Uterus (tissue), 3 donors: ENCODE measurements at regions not wholly inside any gene's neighbourhood (a gene's known extent, or its start where the extent isn't known, plus 50 kb on each side); places are given as distances from the start of the nearest gene placed in this dataset.

Experiments
- DNase-seq, 2 donors: peaks; one replicate each; pipeline ENCODE4 v3.0.0-alpha.2; 2019 to 2020
- H3K27ac ChIP-seq, 2 donors: fragments of 200-600 bp; sonication (generic); 1 replicate in 1 of 2; 2 replicates in 1 of 2; pipeline ENCODE4 v1.5.1; 2016 to 2018
- H3K27me3 ChIP-seq, 2 donors: fragments of 200-600 bp; sonication (generic); one replicate each; pipeline ENCODE4 v1.5.1; 2018 to 2019; ENCODE audit warnings: control low read depth in 1 of 2
- H3K36me3 ChIP-seq, 2 donors: fragments of 200-600 bp; sonication (generic); one replicate each; pipeline ENCODE4 v1.5.1; 2019; ENCODE audit warnings: control low read depth in 1 of 2
- H3K4me1 ChIP-seq, 2 donors: fragments of 200-600 bp; sonication (generic); one replicate each; pipeline ENCODE4 v1.5.1; 2018 to 2019; ENCODE audit warnings: control low read depth in 1 of 2
- H3K4me3 ChIP-seq, 2 donors: fragments of 200-600 bp; sonication (generic); 1 replicate in 1 of 2; 2 replicates in 1 of 2; pipeline ENCODE4 v1.5.1; 2018 to 2019; ENCODE audit warnings: mild to moderate bottlenecking in 1 of 2
- H3K9me3 ChIP-seq, 2 donors: fragments of 200-600 bp; sonication (generic); one replicate each; pipeline ENCODE4 v1.5.1; 2019; ENCODE audit warnings: control low read depth in 1 of 2
- CTCF ChIP-seq, 4 experiments: fragments of 200-600 bp in 2 of 4; fragments of 450-650 bp in 2 of 4; sonication (generic) in 2 of 4; IDR thresholded peaks; one replicate each; pipeline ENCODE4 v1.5.1; 2016 to 2019; ENCODE audit warnings: antibody characterized with exemption in 4 of 4, mild to moderate bottlenecking in 2 of 4, moderate library complexity in 1 of 4
- POLR2A ChIP-seq, 2 donors: fragments of 450-650 bp; IDR thresholded peaks; one replicate each; pipeline ENCODE4 v1.6.1; 2016; ENCODE audit warnings: antibody characterized with exemption in 2 of 2, mild to moderate bottlenecking in 1 of 2, moderate library complexity in 1 of 2
- intact Hi-C: fragments of 100-400 bp; cut with DNase I; formaldehyde crosslinking; loops from one replicate; pipeline ENCODE4 v1.15.1; 2023; ENCODE audit warnings: low total_unique reads
- donor health status: DM: yes; HTN: yes; CAD: no.

GRCh38 chr5:105783811-105784210, 1886.9 kb downstream of the EFNA5 start:
- no peaks in the 10 kb centered on the region for H3K9me3 ChIP-seq
- TF ChIP-seq CTCF (IDR thresholded peaks at IDR 0.05): no peak
- no peak for TF ChIP-seq POLR2A (IDR thresholded peaks at IDR 0.05)
- DNase-seq: no peak
- no peaks in the 10 kb centered on the region for H3K4me1 ChIP-seq
- H3K27ac ChIP-seq: no peak overlapping the region
- no peaks in the 10 kb centered on the region for H3K27me3 ChIP-seq
- intact Hi-C loops: no loop called here
- no peaks in the 10 kb centered on the region for H3K36me3 ChIP-seq
- no peak overlapping the region for H3K4me3 ChIP-seq

GRCh38 chr5:105782501-105782900, 1888.2 kb downstream of the EFNA5 start:
- Histone ChIP-seq H3K36me3 (no peaks in the 10 kb centered on the region), H3K27me3 (no peaks in the 10 kb centered on the region), H3K27ac (no peak overlapping the region), H3K4me1 (no peaks in the 10 kb centered on the region), H3K4me3 (no peak overlapping the region), H3K9me3 (no peaks in the 10 kb centered on the region)
- TF ChIP-seq CTCF (IDR thresholded peaks at IDR 0.05) (no peak), POLR2A (IDR thresholded peaks at IDR 0.05) (no peak)
- DNase-seq: no peak
- intact Hi-C loops: no loop called here

GRCh38 chr5:105773241-105773640, 1897.5 kb downstream of the EFNA5 start:
- no peak for DNase-seq
- TF ChIP-seq CTCF (IDR thresholded peaks at IDR 0.05) (no peak), POLR2A (IDR thresholded peaks at IDR 0.05) (no peak)
- no peak overlapping the region for H3K27ac ChIP-seq
- H3K4me3 ChIP-seq: no peak overlapping the region
- H3K27me3 ChIP-seq: no peaks in the 10 kb centered on the region
- peaks cover 0 to 3% of the 10 kb centered on the region in 2 donors for H3K36me3 ChIP-seq
- no peaks in the 10 kb centered on the region for H3K4me1 ChIP-seq
- intact Hi-C loops: no loop called here
- no peaks in the 10 kb centered on the region for H3K9me3 ChIP-seq

GRCh38 chr5:105767267-105767666, 1903.5 kb downstream of the EFNA5 start:
- H3K9me3 ChIP-seq: no peaks in the 10 kb centered on the region
- no peak overlapping the region for H3K4me3 ChIP-seq
- H3K36me3 ChIP-seq: no peaks in the 10 kb centered on the region
- no peak for DNase-seq
- no peaks in the 10 kb centered on the region for H3K27me3 ChIP-seq
- no peaks in the 10 kb centered on the region for H3K4me1 ChIP-seq
- intact Hi-C loops: no loop called here
- no peak overlapping the region for H3K27ac ChIP-seq
- TF ChIP-seq POLR2A (IDR thresholded peaks at IDR 0.05): no peak
- no peak for TF ChIP-seq CTCF (IDR thresholded peaks at IDR 0.05)

GRCh38 chr5:105762728-105763127, 1908.0 kb downstream of the EFNA5 start:
- no peak overlapping the region for H3K4me3 ChIP-seq
- no peak overlapping the region for H3K27ac ChIP-seq
- TF ChIP-seq CTCF (IDR thresholded peaks at IDR 0.05): no peak
- no peak for TF ChIP-seq POLR2A (IDR thresholded peaks at IDR 0.05)
- H3K9me3 ChIP-seq: no peaks in the 10 kb centered on the region
- H3K27me3 ChIP-seq: no peaks in the 10 kb centered on the region
- H3K4me1 ChIP-seq: no peaks in the 10 kb centered on the region
- intact Hi-C loops: no loop called here
- H3K36me3 ChIP-seq: no peaks in the 10 kb centered on the region
- DNase-seq: no peak
